ENCODE measurements at regions not wholly inside any gene's neighbourhood (a gene's known extent, or its start where the extent isn't known, plus 50 kb on each side); places are given as distances from the start of the nearest gene placed in this dataset.

GRCh38 chr10:44295644-44296241 is 89.2 kb downstream of the CXCL12 start:
- no peak for TF ChIP-seq CTCF (IDR thresholded peaks at IDR 0.05)
- no peak for TF ChIP-seq POLR2A (IDR thresholded peaks at IDR 0.05)
